GM10266 (cell line): ENCODE measurements at regions not wholly inside any gene's neighbourhood (a gene's known extent, or its start where the extent isn't known, plus 50 kb on each side); places are given as distances from the start of the nearest gene placed in this dataset.
"Not testable (repeated sequence)": the region's sequence is repeated elsewhere in the genome, so short reads cannot be mapped to it uniquely, and the experiment has no call there.

Experiments used
- DNase-seq: peaks from one replicate; pipeline ENCODE4 v3.0.0; 2012; ENCODE audit errors: extremely low spot score
- TF ChIP-seq, protein P1 (sequence below): IDR thresholded peaks from 2 replicates; pipeline ENCODE4 v1.5.1; 2012; ENCODE audit warnings: mild to moderate bottlenecking, low read depth; ENCODE audit not compliant: control insufficient read depth, insufficient read depth; ENCODE audit errors: missing control alignments

- DNase-seq, result no peak
- TF ChIP-seq, protein P1, sequence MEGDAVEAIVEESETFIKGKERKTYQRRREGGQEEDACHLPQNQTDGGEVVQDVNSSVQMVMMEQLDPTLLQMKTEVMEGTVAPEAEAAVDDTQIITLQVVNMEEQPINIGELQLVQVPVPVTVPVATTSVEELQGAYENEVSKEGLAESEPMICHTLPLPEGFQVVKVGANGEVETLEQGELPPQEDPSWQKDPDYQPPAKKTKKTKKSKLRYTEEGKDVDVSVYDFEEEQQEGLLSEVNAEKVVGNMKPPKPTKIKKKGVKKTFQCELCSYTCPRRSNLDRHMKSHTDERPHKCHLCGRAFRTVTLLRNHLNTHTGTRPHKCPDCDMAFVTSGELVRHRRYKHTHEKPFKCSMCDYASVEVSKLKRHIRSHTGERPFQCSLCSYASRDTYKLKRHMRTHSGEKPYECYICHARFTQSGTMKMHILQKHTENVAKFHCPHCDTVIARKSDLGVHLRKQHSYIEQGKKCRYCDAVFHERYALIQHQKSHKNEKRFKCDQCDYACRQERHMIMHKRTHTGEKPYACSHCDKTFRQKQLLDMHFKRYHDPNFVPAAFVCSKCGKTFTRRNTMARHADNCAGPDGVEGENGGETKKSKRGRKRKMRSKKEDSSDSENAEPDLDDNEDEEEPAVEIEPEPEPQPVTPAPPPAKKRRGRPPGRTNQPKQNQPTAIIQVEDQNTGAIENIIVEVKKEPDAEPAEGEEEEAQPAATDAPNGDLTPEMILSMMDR, result no peak
Observed at GRCh38 chr13:66076417-66076816, 1153.7 kb downstream of the PCDH9 start.

DNA sequence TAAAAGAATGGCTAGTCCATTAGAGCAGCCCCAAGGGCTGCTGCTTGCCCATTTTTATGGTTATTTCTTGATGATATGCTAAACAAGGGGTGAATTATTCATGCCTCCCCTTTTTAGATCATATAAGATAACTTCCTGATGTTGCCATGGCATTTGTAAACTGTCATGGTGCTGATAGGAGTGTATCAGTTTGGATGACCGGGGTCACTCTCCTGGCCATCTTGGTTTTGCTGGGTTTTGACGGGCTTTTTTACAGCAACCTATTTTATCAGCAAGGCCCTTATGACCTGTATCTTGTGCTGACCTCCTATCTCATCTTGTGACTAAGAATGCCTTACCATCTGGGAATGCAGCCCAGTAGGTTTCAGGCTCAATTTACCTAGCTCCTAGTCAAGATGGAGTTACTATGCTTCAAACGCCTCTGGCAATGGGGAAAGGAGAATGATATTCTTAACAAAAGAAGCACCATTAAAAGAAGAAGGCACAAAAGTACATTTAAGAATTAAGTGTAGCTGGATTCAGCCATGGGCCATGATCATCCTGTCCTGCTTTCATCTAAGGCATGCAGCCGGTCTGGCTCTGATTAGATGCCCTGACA is 1156.0 kb downstream of the PCDH9 start:
- TF ChIP-seq, protein P1, result no peak
- no peak for DNase-seq

- DNase-seq, result not testable (repeated sequence)
Observed at GRCh38 chr13:66072097-66072496, 1158.0 kb downstream of the PCDH9 start.

DNA sequence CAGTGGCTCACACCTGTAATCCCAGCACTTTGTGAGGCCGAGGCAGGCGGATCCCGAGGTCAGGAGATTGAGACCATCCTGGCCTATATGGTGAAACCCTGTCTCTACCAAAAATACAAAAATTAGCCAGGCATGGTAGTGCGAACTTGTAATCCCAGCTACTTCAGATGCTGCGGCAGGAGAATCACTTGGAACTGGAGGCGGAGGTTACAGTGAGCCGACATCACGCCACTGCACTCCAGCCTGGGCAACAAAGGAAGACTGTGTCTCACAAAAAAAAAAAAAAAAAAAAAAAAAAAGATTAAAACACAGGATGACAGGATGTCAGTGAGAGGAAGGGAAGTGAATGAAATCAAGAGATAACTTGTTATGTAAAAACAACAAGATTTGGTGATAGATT is 1158.5 kb downstream of the PCDH9 start:
- DNase-seq, result no peak
- TF ChIP-seq, protein P1, result no peak

DNA sequence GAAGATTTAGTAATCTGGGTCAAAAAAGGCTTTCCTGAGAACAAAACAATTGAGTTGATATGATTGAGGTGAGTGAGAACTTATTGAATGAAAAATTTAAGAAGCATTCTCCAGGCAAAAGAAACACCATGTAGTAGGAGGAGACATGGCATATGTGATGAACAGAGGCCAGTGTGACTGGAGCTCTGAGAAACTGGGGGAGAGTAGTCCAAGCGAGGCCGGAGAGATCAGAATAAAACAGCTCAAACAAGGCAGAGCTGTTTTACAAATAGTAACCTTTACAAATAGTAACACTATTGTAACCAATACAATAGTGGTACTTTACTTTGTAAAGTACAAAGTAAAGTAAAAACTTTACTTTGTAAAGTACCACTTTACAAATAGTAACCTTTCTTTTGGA is 1159.1 kb downstream of the PCDH9 start:
- no peak for DNase-seq
- TF ChIP-seq, protein P1, result no peak

DNA sequence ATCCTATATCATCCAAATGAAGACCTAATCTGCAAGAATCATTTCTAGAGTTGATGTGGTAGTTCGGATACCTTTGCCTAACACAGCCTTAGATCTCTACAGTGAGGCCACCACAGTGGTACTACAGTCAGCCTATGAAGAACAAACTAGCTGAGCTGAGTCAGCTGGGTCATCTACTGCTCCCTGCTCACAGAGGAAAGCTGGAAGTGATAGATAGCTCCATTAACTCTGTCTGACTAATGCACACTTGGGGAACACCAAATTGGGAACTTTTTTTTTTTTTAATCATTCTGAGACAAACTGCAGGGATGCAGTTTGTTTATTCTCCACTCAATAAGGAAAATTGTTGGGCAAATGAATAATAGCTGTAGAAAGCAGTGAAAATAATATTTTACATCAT is 1160.6 kb downstream of the PCDH9 start:
- DNase-seq, result no peak
- TF ChIP-seq, protein P1, result no peak

GRCh38 chr13:66068683-66069082 is 1161.5 kb downstream of the PCDH9 start:
- TF ChIP-seq, protein P1, result no peak
- DNase-seq, result no peak

- DNase-seq, result no peak
- TF ChIP-seq, protein P1, result no peak
Observed at GRCh38 chr13:66048888-66049287, 1181.2 kb downstream of the PCDH9 start.
